Activated naive CD4-positive, alpha-beta T cell treated with anti-CD3 and anti-CD28 coated beads for 36 hours (primary cell): ENCODE measurements at regions not wholly inside any gene's neighbourhood (a gene's known extent, or its start where the extent isn't known, plus 50 kb on each side); places are given as distances from the start of the nearest gene placed in this dataset.
A peak's percentile ranks its signal among the peaks of the same experiment; 100 is the strongest.

Experiments used
- CTCF ChIA-PET: fragments of 350-600 bp; sonication (Branson Sonifier 250); formaldehyde crosslinking; loops from one replicate; lab custom pipeline; 2021; ENCODE audit warnings: antibody characterized with exemption; lab: Charles Lee
- DNase-seq: peaks from one replicate; pipeline ENCODE4 v3.0.0-alpha.2; 2020
- H3K27ac Mint-ChIP-seq: one replicate; pipeline ENCODE4 v1.8.0; 2021; ENCODE audit warnings: mild to moderate bottlenecking, mixed read lengths
- H3K27me3 Mint-ChIP-seq: one replicate; pipeline ENCODE4 v1.8.0; 2021; ENCODE audit warnings: low read depth, mixed read lengths
- H3K36me3 Mint-ChIP-seq: one replicate; pipeline ENCODE4 v1.8.0; 2021; ENCODE audit warnings: low read depth, mixed read lengths
- H3K4me1 Mint-ChIP-seq: one replicate; pipeline ENCODE4 v1.8.0; 2021; ENCODE audit warnings: low read depth, mixed read lengths
- H3K4me3 Mint-ChIP-seq: one replicate; pipeline ENCODE4 v1.8.0; 2021; ENCODE audit warnings: mild to moderate bottlenecking, moderate library complexity, mixed read lengths
- H3K9me3 Mint-ChIP-seq: one replicate; pipeline ENCODE4 v1.8.0; 2021; ENCODE audit warnings: mixed read lengths
- intact Hi-C: fragments of 100-400 bp; cut with micrococcal nuclease; formaldehyde crosslinking; loops from one replicate; pipeline ENCODE4 v1.15.1; 2023

DNA sequence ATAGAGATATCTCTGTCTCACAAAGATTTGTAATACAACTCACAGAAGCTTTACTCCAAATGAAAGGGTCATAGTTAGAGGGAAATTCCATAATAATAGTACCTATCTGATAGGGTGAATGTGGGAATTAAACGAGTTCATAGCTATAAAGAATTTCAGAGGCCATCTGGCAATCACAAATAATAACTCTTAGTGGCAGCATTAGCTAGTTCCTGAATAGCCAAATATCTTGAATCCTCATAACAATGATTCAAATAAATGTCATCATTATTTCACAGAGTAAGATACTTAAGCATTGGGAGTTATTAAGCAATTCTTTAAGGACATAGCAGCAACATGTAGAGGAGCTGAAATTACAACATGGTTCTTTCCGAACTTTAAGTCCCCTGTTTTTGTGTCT lies 1265.0 kb upstream of the PIK3C3 start:
- H3K36me3 Mint-ChIP-seq = no peaks in the 10 kb centered on the region
- no peaks in the 10 kb centered on the region for H3K27me3 Mint-ChIP-seq
- intact Hi-C loops = no loop called here
- DNase-seq = no peak
- no peaks in the 10 kb centered on the region for H3K4me1 Mint-ChIP-seq
- CTCF ChIA-PET = no interaction called here
- no peak overlapping the region for H3K27ac Mint-ChIP-seq
- H3K4me3 Mint-ChIP-seq = no peak overlapping the region
- no peaks in the 10 kb centered on the region for H3K9me3 Mint-ChIP-seq

DNA sequence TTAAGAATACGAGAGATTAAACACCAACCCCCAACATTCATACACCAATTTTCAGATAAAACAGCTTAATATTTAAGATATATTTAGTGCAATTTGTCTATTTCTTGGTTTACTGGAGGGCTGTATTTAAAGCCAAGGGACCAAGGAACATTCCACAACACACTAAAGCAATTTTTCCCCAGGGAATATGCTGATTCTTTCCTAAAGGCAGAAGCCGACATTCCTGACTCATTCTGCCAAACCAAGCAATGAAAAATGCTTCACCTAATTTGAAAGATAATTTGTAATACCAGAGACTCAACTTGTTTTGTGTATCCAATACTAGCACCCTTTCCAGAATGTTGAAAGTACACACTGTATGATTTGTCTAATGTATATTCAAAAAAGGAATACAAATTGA lies 1267.6 kb upstream of the PIK3C3 start:
- H3K36me3 Mint-ChIP-seq = no peaks in the 10 kb centered on the region
- no peak overlapping the region for H3K4me3 Mint-ChIP-seq
- CTCF ChIA-PET = no interaction called here
- no peaks in the 10 kb centered on the region for H3K9me3 Mint-ChIP-seq
- no peaks in the 10 kb centered on the region for H3K4me1 Mint-ChIP-seq
- no peak overlapping the region for H3K27ac Mint-ChIP-seq
- H3K27me3 Mint-ChIP-seq = no peaks in the 10 kb centered on the region
- no peak for DNase-seq
- intact Hi-C loops = loop anchor here (1.0 kb wide), 1 partner anchor 8 kb away; no protein-coding TSS in a partner anchor

DNA sequence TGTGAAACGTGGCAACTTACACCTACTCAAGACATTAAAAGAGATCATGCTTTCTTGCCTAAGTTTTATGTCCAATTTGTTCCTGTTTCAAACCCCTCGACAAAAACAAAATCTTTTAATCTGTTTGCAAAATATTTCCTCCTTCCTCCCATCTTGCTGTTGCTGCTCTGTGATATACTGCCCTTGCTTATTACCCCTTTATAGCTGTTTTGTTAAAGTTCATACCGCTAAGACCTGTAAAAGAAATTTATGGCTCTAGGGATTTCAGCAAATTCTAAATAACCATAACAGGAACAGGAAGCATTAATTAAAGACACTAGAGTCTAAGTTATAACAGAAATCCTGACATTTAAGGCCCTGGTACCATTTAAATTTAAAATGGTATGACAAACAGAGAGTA lies 1268.2 kb upstream of the PIK3C3 start:
- H3K9me3 Mint-ChIP-seq = no peaks in the 10 kb centered on the region
- no peak overlapping the region for H3K4me3 Mint-ChIP-seq
- H3K27ac Mint-ChIP-seq = no peak overlapping the region
- H3K27me3 Mint-ChIP-seq = no peaks in the 10 kb centered on the region
- no peaks in the 10 kb centered on the region for H3K36me3 Mint-ChIP-seq
- no peaks in the 10 kb centered on the region for H3K4me1 Mint-ChIP-seq
- intact Hi-C loops = loop anchor here (1.0 kb wide), 1 partner anchor 8 kb away; no protein-coding TSS in a partner anchor
- DNase-seq = no peak
- CTCF ChIA-PET = no interaction called here

DNA sequence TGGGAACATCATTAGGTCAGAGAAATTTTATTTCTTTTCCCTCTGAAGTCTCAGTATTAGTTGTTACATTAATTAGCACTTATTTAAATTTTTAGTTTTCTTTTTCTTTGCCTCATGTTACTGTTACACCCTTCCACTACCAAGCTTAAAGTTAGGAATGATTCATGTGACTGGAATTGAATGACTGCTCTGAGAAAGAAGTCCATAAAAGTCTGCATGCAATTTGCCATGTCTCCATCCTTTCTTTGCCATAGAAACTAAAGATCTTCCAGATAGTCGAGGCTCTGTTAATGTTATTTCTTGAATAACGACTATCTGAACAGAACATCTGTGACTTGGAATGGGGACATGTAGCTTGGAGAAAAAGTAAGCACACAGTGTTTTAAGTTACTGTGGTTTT lies 1269.8 kb upstream of the PIK3C3 start:
- Mint-ChIP-seq H3K9me3 (no peaks in the 10 kb centered on the region), H3K4me1 (no peaks in the 10 kb centered on the region), H3K4me3 (no peak overlapping the region), H3K27me3 (no peaks in the 10 kb centered on the region), H3K27ac (no peak overlapping the region), H3K36me3 (no peaks in the 10 kb centered on the region)
- intact Hi-C loops = no loop called here
- DNase-seq = no peak
- CTCF ChIA-PET = no interaction called here

DNA sequence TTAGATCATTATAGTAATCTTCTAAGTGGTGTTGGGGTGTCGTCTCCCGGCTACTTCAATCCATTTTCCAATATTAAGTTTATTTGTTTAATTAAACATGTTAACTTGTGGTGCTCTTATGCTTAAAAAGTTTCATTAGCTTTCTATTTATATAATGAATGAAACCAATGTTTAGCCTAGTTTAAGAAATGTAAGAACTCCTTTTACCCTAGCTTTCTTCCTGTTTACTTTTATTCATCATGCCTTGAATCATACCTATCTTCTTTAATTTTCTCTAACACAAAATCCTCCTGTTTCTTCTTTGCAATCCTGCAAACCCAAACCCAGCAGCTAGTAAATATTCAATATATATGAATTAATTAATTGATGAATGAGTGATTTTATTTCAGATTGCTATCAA lies 1276.7 kb upstream of the PIK3C3 start:
- no peaks in the 10 kb centered on the region for H3K27me3 Mint-ChIP-seq
- intact Hi-C loops = no loop called here
- peaks cover 2% of the 10 kb centered on the region for H3K9me3 Mint-ChIP-seq
- H3K27ac Mint-ChIP-seq = no peak overlapping the region
- DNase-seq = no peak
- CTCF ChIA-PET = no interaction called here
- H3K4me3 Mint-ChIP-seq = no peak overlapping the region
- no peaks in the 10 kb centered on the region for H3K36me3 Mint-ChIP-seq
- no peaks in the 10 kb centered on the region for H3K4me1 Mint-ChIP-seq

DNA sequence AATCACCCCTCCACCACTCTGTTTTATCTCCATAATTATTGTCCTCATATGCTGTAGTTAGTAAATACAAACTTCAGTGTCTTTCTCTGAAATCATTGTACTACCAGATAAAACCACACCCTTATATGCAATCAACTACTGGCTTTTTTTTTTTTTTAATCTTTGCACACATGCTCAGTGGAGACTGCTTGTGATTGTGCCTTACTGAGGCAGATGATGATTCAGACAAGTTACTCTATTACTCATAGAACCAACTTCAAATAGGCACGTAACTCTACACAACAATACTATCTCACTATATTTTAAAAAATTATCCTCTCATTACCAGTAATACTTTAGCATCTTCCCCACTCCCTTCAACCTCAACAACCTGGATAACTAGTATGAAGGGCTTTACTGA lies 1278.4 kb upstream of the PIK3C3 start:
- intact Hi-C loops = no loop called here
- Mint-ChIP-seq H3K27me3 (no peaks in the 10 kb centered on the region), H3K9me3 (peaks cover 2% of the 10 kb centered on the region), H3K36me3 (no peaks in the 10 kb centered on the region), H3K4me3 (no peak overlapping the region), H3K4me1 (no peaks in the 10 kb centered on the region), H3K27ac (no peak overlapping the region)
- no peak for DNase-seq
- CTCF ChIA-PET = no interaction called here

DNA sequence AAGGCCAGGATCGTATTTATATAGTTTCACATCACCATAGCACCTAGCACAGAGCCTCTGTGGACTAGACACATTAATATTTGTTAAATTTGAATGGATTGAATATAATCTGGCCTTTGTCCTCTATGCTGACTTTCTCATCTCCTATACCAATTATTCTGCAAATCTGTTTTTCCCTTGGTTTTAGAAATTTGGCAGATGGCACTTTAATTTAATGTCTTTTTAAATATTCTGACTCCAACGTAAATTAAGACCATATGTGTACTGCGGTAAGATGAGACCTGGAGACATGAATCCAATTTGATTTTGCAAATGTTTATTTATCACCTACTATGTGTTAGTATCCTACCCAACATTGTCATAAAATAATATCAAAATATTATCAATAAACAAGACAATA lies 1281.9 kb upstream of the PIK3C3 start:
- Mint-ChIP-seq H3K27me3 (no peaks in the 10 kb centered on the region), H3K36me3 (no peaks in the 10 kb centered on the region), H3K4me1 (no peaks in the 10 kb centered on the region), H3K9me3 (peaks cover 7% of the 10 kb centered on the region), H3K4me3 (no peak overlapping the region), H3K27ac (no peak overlapping the region)
- intact Hi-C loops = no loop called here
- DNase-seq = no peak
- CTCF ChIA-PET = no interaction called here

DNA sequence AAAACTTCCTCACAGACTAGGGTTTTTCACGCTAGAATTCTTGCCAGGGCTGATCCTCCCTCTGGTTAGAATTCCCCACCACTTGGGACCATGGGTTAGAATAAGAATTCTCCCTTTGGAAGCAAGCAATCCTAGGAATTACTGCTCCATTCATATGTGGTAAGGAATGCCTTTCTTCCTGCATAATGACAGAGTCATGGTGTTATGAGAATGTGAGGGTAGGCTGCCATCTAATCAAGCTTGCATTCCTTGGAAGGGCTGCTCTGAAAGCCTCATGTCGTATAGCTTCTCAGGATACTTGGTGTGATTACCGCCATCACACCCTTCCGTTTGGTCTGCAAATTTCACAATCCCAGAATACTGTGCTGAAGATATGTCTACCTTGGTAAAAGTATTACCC lies 1282.4 kb upstream of the PIK3C3 start:
- Mint-ChIP-seq H3K4me1 (no peaks in the 10 kb centered on the region), H3K36me3 (no peaks in the 10 kb centered on the region), H3K27me3 (no peaks in the 10 kb centered on the region), H3K4me3 (no peak overlapping the region), H3K27ac (no peak overlapping the region), H3K9me3 (peaks cover 7% of the 10 kb centered on the region)
- intact Hi-C loops = no loop called here
- DNase-seq = no peak
- CTCF ChIA-PET = no interaction called here

DNA sequence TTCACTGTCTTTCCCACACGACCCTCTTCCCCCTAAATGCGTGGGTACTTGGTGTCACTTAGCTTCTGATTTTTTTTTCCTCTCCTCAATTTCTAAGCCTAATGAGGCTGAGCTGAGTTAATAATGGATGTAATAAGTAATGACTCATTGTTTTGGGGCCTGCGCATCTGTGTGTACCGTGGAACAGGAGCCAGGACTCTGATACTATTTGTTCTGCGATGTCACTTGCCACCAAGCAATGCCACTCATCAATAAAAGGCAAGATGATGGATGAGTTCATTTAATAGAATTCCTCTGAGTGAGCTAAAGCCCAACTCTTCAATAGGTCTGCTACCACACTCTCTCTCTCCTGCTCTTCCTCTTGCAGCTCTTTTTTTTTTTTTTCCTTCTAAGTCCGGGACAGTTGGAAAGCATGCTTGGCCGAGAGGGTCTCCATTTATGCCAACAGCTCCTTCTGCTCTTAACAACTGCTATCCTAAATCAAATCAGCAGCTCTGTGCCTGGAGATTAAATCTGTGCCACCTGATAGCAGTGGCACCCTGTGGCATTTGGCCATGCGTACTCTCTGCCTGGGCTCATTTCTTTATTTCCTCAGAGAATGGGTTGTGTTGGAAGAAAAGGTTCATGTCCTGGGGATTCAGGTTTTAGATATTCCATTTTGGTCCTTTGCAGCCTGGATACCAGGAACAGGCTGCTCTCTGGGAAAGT lies 1284.2 kb upstream of the PIK3C3 start:
- H3K4me1 Mint-ChIP-seq = no peaks in the 10 kb centered on the region
- intact Hi-C loops = no loop called here
- DNase-seq = no peak
- H3K27ac Mint-ChIP-seq = peak overlapping the region; percentile 54
- no peaks in the 10 kb centered on the region for H3K36me3 Mint-ChIP-seq
- peaks cover 8% of the 10 kb centered on the region for H3K9me3 Mint-ChIP-seq
- CTCF ChIA-PET = no interaction called here
- no peak overlapping the region for H3K4me3 Mint-ChIP-seq
- H3K27me3 Mint-ChIP-seq = no peaks in the 10 kb centered on the region

DNA sequence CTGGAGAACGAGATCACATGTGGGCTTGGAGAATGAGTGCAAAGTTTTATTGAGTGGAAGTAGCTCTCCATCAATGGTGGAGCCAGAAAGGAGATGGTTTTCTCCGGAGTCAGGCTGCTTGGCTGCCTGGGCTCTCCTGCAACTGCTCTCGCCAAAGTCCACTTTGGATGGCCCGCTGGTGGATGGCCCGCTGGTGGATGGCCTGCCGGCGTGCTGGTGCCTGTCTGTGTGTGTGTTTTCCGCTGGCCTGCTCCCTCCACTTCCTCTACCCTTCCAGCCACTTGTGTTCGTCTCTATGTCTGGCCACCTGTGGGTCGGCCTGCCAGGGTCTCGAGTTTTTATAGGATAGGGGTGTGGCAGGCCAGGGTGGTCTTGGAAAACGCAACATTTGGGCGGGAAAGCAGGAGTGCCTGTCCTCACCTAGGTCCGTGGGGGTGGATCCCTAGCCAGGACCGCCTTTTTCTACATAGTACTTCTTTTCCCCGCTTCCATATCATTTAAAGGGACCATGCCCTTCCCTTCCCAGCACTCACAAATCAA lies 1292.1 kb upstream of the PIK3C3 start:
- H3K36me3 Mint-ChIP-seq = no peaks in the 10 kb centered on the region
- intact Hi-C loops = no loop called here
- no peak overlapping the region for H3K4me3 Mint-ChIP-seq
- peaks cover 11% of the 10 kb centered on the region for H3K9me3 Mint-ChIP-seq
- H3K27me3 Mint-ChIP-seq = no peaks in the 10 kb centered on the region
- no peaks in the 10 kb centered on the region for H3K4me1 Mint-ChIP-seq
- CTCF ChIA-PET = no interaction called here
- H3K27ac Mint-ChIP-seq = no peak overlapping the region
- DNase-seq = no peak

DNA sequence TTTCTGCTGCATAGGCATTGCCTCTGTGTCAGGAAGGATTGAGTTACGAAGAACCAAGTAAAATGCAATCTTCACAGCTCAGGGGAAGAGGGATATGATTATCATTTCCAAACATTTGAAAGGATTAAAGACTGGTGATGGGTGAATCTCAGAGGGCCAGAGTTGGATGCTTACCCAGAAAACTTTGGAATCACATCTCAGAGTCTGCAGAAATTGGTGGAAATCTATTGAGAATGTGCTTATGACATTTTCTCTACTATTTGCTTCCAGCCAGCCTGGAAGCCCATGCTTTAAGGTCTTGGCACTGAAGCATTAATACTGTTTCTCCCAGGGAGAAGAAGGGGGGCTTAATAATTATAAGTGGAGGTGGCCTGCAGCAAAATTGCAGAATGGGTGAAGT lies 1301.4 kb upstream of the PIK3C3 start:
- CTCF ChIA-PET = no interaction called here
- no peak for DNase-seq
- H3K36me3 Mint-ChIP-seq = no peaks in the 10 kb centered on the region
- no peak overlapping the region for H3K27ac Mint-ChIP-seq
- peaks cover 13% of the 10 kb centered on the region for H3K9me3 Mint-ChIP-seq
- no peak overlapping the region for H3K4me3 Mint-ChIP-seq
- intact Hi-C loops = no loop called here
- no peaks in the 10 kb centered on the region for H3K27me3 Mint-ChIP-seq
- no peaks in the 10 kb centered on the region for H3K4me1 Mint-ChIP-seq

DNA sequence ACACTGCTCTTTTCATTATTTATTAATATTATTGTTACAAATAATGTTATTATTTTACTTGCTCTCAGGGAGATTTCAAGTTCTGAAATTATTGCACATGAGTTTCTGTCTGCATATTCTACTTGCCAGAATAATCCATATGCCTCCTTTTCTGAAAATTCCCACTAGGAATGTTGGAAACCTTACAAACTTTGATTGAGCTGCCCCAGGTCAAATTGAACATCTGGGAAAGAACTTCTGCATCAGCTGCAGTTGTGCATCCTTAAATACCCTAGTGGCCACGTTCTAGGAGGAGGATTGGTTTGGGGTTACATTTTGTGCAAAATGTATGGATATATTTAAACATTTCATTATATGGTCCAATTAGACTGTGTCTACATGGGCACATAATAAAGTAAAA lies 1302.7 kb upstream of the PIK3C3 start:
- Mint-ChIP-seq H3K27ac (no peak overlapping the region), H3K27me3 (no peaks in the 10 kb centered on the region), H3K4me3 (no peak overlapping the region), H3K4me1 (no peaks in the 10 kb centered on the region), H3K36me3 (no peaks in the 10 kb centered on the region), H3K9me3 (peaks cover 11% of the 10 kb centered on the region)
- CTCF ChIA-PET = no interaction called here
- intact Hi-C loops = no loop called here
- DNase-seq = no peak

DNA sequence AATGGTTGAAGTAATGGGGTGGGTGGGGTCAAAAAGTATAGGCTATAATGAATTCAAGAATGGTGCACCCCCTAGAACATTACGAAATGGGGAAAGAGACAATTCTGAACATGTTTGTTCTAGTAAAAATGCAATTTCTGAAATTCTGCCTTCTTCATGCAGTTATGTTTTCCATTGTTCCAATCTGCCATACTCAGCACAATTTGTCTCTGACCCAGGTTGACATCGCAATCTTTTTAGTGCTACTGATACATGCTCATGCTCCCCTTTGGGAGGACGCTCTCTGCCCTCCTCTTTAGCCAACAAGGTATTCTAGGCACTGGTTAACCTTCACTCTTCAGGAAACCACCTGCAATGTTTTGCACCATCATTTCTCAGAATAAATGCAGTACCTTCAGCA lies 1303.9 kb upstream of the PIK3C3 start:
- peaks cover 14% of the 10 kb centered on the region for H3K9me3 Mint-ChIP-seq
- intact Hi-C loops = no loop called here
- no peak for DNase-seq
- H3K27me3 Mint-ChIP-seq = no peaks in the 10 kb centered on the region
- CTCF ChIA-PET = no interaction called here
- H3K4me3 Mint-ChIP-seq = no peak overlapping the region
- H3K4me1 Mint-ChIP-seq = no peaks in the 10 kb centered on the region
- no peak overlapping the region for H3K27ac Mint-ChIP-seq
- no peaks in the 10 kb centered on the region for H3K36me3 Mint-ChIP-seq
